GM18498 (cell line): ENCODE measurements at regions not wholly inside any gene's neighbourhood (a gene's known extent, or its start where the extent isn't known, plus 50 kb on each side); places are given as distances from the start of the nearest gene placed in this dataset.
"Not testable (repeated sequence)": the region's sequence is repeated elsewhere in the genome, so short reads cannot be mapped to it uniquely, and the experiment has no call there.

ENCODE experiments used
- ATAC-seq: cut with Tn5 transposase; IDR thresholded peaks from one replicate; pipeline ENCODE4 v1.9.1; 2021; ENCODE audit warnings: mild to moderate bottlenecking, moderate library complexity; ENCODE audit not compliant: unreplicated experiment

GRCh38 chr12:73002504-73002903 lies 730.3 kb downstream of the TRHDE start:
- ATAC-seq: not testable (repeated sequence)

GRCh38 chr12:73009138-73009834 lies 737.1 kb downstream of the TRHDE start:
- not testable (repeated sequence) for ATAC-seq

- no peak for ATAC-seq
Observed at GRCh38 chr12:73017981-73018380, 745.8 kb downstream of the TRHDE start.

DNA sequence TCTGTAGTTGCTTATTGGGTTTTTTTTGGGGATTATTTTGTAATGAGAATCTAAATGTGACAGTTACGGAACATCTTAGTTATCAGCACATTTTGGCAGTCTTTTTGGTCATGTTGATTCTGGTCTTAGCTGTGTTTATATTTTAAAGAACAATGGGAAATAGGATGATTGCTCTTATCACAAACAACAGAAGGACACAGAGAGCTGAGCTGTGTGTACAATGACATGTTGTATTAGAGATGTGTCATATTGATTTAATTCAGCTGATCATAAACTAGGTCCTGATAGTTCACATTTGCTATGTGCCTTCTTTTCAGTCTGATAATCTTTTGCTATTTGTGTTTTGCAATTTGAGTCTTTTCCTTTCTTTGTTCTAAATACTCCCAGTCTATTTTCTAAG lies 781.7 kb downstream of the TRHDE start:
- no peak for ATAC-seq

DNA sequence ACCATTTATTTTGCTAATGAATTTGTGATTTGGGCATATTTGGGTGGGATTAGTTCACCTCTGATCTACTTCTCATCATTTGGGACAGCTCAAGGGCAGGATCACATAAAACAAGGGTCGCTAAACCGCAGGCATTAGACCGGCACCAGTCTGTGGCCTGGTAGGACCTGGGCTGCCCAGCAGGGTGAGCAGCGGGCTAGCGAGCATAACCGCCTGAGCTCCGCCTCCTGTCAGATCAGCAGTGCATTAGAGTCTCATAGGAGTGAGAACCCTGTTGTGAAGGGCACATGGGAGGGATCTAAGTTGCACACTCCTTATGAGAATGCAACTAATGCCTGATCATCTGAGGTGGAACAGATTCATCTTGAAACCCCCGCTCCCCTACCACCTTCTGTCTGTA lies 785.3 kb downstream of the TRHDE start:
- ATAC-seq: no peak

DNA sequence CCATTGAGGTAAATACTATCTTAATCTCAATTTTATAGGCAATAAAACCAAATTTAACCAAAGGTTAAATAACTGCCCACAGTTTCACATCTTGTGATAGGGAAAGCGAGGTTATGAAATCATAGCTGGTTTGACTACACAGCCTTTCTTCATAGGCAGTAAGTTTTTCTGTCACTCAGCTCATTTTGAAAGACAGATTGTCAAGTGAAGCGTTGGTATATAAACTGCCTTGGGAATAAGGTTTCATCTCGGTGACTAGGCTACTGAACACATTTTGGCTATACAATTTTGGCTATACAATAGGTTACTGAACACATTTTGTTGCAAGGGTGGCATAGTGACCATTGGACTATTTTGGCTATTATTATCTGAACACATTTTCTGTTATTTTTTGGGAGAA lies 793.7 kb downstream of the TRHDE start:
- ATAC-seq: no peak

GRCh38 chr12:73067616-73068015 lies 795.4 kb downstream of the TRHDE start:
- ATAC-seq: no peak

GRCh38 chr12:73072214-73072613 lies 800.0 kb downstream of the TRHDE start:
- no peak for ATAC-seq

GRCh38 chr12:73076760-73077159 lies 804.6 kb downstream of the TRHDE start:
- no peak for ATAC-seq

DNA sequence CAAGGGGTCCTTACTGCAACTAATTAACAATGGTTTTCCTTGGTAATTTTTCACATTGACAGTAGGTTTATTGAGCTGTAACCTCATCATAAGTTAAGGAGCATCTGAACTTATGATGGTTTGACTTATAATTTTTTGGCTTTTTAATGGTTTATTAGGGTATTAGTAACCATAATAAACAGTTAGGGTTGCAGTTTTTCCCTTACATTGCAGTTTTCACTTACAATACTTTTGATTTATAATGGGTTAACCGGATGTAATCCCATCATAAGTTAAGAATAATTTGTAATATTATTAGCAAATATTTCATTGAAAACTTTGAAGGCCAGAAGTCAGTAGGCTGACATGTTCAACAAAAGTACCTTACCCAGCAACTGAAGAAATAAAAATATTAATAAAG lies 811.6 kb downstream of the TRHDE start:
- ATAC-seq: no peak

DNA sequence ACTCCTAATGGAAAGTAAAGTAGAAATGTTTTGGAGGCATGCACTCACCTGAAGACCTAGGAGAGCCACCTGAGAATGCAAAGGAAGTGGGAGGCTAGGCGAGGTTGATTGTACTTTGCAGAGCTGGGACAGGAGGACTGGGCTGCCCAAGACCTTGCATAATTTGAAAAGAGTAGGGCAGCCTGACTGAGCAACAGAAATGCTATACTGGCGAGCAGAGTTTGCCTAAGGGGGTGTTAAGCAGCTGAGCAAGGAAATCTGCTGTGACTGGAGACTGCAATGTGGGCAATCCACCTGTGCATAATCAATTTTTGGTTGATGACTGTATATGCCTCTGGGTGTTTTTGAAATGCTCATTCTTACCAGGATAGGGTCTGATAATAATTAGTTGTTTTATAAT lies 834.1 kb downstream of the TRHDE start:
- ATAC-seq: no peak

- no peak for ATAC-seq
Observed at GRCh38 chr12:73106896-73107295, 834.7 kb downstream of the TRHDE start.

DNA sequence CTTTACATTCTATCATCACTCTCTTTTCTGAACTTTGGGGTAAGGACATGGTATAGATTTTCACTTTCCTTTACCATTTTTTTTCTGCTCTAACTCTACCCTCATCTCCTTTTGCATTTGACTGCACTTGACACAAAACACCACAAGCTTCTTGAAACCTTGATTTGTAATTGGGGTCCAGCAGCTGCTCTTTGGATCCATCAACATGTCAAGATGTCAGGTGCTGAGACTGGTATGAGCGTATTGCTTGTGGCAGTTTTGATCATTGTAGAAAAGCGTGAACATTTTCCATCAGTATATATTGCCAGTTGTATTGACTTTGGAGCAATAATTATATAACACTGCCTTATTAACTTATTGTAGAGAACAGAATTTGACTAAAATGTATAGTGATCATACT lies 838.6 kb downstream of the TRHDE start:
- no peak for ATAC-seq

DNA sequence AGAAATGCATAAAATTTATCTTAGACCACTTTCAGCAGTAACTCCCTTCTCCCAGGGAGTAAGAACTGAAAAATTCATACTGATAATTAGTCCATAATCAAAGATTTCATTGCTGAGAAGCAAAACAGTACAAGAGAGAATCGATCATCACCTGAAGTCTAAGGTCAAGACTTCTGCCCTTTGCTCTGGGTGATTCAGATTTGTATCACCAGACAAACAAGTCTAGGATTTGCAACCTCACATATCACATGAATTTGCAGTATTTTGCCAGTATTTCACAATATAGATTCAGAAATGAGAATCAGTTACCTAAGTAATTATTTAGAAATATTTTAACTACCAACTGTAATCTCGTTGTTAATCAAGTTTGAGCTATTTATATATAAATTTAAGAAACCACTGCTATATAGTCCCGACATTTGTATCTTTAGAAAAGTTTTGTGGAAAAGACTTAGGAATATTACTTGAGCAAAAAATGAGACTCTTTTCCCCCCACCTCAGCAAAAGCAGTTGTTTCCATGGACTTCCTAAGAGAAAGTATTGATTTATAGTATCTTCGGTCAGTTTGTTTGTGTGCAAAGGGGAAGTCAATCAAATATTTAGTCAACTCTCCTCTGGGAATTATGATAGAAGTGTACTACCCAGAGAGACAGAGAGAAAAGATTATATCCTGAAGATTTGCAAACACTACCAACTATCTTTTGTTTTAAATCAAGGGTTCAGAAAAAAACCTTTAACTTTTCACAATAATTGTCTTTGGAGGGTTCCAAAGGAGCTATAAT lies 840.1 kb downstream of the TRHDE start:
- no peak for ATAC-seq

DNA sequence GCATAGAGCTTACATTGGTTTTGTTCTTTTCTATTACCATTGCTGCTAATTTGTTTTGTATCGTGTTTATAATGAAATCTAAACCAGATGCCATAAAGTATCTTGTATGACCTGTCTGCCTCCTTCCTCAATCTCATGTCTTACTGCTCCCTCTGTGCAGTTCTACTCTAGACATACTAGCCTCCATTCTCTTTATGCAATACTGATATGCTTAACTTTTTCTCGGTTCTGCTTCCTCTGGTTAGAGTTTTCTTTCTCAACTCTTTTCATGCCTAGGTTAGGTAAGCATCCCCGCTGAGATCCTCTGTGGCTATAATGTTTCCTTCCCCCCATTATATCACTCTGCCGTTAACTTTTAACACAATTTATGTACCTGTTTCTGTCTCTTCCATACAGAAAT lies 852.3 kb downstream of the TRHDE start:
- ATAC-seq: no peak

DNA sequence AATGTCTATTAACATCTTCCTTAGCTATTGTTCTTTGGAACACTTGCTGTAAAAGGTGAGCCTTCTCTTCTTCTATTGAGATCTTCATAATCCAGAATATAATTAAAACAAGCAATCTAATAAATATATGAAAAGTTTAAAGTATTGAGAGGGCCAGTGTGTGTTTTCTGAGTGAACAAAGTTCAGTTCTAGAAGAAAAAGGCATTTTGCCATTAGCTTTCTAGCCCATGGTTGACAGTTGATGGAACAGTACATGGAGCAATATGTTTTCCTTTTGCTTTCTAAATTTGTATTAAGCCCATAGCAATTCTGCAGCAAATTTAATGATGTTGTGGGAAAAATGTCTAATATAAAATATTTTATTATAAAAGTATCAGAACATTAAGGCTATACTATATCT lies 853.0 kb downstream of the TRHDE start:
- no peak for ATAC-seq

- ATAC-seq: no peak
Observed at GRCh38 chr12:73136386-73136785, 864.2 kb downstream of the TRHDE start.

DNA sequence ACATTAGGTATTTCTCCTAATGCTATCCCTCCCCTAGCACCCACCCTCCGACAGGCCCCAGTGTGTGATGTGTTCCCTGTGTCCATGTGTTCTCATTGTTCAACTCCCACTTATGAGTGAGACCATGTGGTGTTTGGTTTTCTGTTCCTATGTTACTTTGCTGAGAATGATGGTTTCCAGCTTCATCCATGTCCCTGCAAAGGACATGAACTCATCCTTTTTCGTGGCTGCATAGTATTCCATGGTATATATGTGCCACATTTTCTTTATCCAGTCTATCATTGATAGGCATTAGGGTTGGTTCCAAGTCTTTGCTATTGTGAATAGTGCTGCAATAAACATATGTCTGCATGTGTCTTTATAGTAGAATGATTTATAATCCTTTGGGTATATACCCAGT lies 867.5 kb downstream of the TRHDE start:
- not testable (repeated sequence) for ATAC-seq

GRCh38 chr12:73158341-73158740 lies 886.2 kb downstream of the TRHDE start:
- no peak for ATAC-seq

DNA sequence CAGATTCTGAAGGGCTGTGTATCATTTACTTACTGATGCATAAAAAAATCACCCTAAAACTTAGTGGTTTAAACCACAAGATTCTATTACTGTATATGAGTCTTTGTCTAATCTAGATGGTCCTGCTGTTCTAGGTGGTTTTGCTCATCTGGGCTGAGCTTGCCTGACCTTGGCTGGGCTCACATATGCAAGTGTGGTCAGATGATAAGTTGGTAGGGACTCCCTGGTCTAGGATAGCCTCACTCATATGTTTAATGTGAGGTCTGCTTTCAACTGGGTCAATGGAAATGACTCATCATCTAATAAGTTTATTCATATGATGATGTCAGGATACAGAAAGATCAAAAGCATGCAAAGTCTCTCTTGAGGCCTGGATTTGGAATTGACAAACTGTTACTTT lies 887.8 kb downstream of the TRHDE start:
- ATAC-seq: no peak

DNA sequence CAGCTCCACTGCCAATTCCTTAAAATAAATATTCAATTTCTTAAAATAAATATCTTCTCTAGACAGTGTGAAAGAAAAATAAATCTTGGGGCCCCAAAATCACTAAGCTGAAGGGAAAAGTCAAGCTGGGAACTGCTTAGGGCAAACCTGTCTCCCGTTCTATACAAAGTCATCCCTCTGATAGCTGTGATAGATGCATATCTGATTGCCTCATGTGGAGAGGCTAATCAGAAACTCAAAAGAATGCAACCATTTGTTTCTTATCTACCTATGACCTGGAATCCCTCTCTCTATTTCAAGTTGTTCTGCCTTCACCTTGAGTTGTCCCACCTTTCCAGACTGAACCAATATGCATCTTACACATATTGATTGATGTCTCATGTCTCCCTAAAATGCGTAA lies 889.8 kb downstream of the TRHDE start:
- no peak for ATAC-seq

DNA sequence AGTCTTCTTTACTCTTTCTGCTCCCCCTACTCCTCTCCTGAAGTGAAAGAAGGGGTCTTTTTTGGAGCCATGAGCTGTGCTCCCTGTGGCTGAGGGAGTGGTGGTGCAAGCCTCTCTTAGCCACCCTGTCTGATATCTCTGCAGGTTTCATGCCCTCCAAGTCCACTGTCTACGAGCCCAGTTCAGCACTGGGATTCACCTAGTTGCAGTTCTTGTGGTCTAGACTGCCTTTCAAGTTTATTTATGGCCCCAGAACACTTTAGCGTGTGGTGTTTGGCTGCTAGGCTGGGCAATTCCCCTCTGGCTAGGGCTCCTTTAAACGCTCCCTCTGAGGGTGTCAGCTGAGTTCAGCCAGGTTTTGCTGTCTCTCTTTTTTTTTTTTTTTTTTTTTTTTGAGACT lies 908.6 kb downstream of the TRHDE start:
- ATAC-seq: no peak

DNA sequence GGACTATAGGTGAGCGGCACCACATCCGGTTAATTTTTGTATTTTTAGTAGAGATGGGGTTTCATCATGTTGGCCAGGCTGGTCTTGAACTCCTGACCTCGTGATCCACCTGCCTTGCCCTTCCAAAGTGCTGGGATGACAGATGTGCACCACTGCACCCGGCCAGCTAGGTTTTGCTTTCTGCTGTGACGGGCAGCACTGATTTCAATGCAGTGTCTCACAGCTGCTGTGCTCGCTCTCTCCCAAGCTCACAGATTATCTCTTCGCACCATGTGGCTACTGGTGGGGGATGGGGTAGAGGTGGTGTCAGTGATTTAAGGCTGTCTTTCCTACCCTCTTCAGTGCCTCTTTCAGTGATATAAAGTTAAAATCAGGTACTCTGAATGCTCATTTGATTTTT lies 909.1 kb downstream of the TRHDE start:
- no peak for ATAC-seq
